ENCODE measurements at regions not wholly inside any gene's neighbourhood (a gene's known extent, or its start where the extent isn't known, plus 50 kb on each side); places are given as distances from the start of the nearest gene placed in this dataset.

DNA sequence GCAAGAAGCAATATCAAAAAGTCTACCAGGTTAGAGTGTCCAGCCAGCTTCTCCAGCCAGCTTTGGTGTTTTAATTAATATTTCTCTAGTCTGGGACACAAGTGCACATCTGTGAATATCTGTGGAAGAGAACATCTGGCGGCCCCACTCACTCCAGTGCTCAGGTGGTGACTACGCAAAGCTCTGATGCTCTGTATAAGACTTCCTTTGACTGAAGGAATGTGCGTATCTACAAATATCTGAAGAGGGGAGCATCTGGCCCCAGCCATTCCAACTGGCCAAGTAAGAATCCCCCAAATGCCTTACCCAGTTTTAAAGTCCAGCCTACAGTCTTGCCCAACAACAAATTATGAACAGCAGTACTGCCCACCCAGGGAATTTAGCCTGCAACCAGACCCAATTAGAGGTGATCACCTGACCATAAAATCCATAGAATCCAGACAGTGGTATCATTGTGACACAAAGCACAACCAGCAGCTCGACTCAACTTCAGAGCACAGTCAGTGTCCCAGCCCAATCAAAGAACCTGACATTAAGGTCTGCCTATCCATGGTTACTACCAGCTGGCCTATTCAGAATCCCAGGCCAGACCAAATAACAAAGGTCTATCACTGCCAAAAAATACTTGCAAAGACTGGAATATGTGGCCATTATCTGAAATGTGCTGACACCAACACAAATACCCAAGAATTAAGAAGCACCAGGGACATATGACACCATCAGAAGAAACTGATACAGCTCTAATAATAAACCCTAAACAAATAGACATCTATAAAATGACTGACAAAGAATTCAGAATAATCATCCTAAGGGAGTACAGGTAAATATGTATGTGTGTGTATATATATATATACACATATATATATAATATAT is 76.1 kb upstream of the MANEA start:
- no peaks in the 10 kb centered on the region for H3K36me3 ChIP-seq (ENCODE audit: insufficient read depth, low read length)
- H3K9me3 ChIP-seq (ENCODE audit: control insufficient read depth, insufficient read depth, low read length), result peaks cover 11% of the 10 kb centered on the region
- no peak overlapping the region for H3K9ac ChIP-seq (ENCODE audit: low read depth, low read length)
- H3K4me1 ChIP-seq (ENCODE audit: insufficient read depth, low read length), result no peaks in the 10 kb centered on the region

DNA sequence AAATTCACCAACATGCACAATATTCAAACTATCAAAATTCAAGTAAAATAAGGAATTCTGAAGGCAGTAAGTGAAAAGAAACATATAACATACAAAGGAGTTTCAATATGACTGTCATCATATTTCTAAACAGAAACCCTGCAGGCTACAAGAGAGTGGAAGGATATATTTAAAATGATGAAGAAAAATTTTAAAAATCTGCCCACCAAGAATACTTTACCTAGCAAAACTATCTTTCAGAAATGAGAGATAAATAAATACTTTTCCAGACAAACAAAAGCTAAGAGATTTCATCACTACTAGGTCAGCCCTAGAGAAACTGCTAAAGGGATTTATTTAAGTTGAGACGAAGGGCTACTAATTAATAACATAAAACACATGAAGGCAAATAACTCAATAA is 73.8 kb upstream of the MANEA start:
- Histone ChIP-seq H3K36me3 (ENCODE audit: insufficient read depth, low read length) (no peaks in the 10 kb centered on the region), H3K4me1 (ENCODE audit: insufficient read depth, low read length) (no peaks in the 10 kb centered on the region), H3K9ac (ENCODE audit: low read depth, low read length) (no peak overlapping the region), H3K9me3 (ENCODE audit: control insufficient read depth, insufficient read depth, low read length) (peaks cover 7% of the 10 kb centered on the region; the same call in 1 of the 2 replicates)

GRCh38 chr6:95511404-95511803 is 65.9 kb upstream of the MANEA start:
- Histone ChIP-seq H3K9me3 (ENCODE audit: control insufficient read depth, insufficient read depth, low read length) (no peaks in the 10 kb centered on the region), H3K36me3 (ENCODE audit: insufficient read depth, low read length) (no peaks in the 10 kb centered on the region), H3K9ac (ENCODE audit: low read depth, low read length) (no peak overlapping the region), H3K4me1 (ENCODE audit: insufficient read depth, low read length) (peaks cover 28% of the 10 kb centered on the region)

DNA sequence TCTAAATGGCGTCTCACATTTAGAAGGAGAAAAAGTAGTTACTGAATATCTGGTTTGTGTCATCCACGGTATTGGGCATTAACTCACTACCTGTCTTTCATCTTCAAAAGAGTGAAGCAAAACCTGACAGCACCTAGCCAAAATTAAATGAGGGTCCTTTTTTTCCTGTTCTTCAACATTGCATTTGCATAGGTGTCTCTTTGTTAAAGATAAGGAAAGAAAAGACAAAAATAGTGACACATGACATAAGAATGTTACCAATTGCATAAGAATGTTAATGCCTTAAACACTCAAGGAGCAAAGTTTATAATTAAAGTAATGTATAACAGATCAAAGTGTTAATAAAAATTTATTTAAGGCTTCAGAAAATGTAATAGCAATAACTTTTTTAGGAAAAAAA is 61.4 kb upstream of the MANEA start:
- peak overlapping the region; percentile 5; the same call in 1 of the 2 replicates for H3K9ac ChIP-seq (ENCODE audit: low read depth, low read length)

GRCh38 chr6:95517004-95517403 is 60.3 kb upstream of the MANEA start:
- no peak overlapping the region for H3K9ac ChIP-seq (ENCODE audit: low read depth, low read length)
- H3K36me3 ChIP-seq (ENCODE audit: insufficient read depth, low read length), result no peaks in the 10 kb centered on the region
- H3K4me1 ChIP-seq (ENCODE audit: insufficient read depth, low read length), result peaks cover 41% of the 10 kb centered on the region
- no peaks in the 10 kb centered on the region for H3K9me3 ChIP-seq (ENCODE audit: control insufficient read depth, insufficient read depth, low read length)

More for the DNA sequence above, 61.4 kb upstream of the MANEA start:
- H3K36me3 ChIP-seq (ENCODE audit: insufficient read depth, low read length), result no peaks in the 10 kb centered on the region
- peaks cover 41% of the 10 kb centered on the region for H3K4me1 ChIP-seq (ENCODE audit: insufficient read depth, low read length)
- no peaks in the 10 kb centered on the region for H3K9me3 ChIP-seq (ENCODE audit: control insufficient read depth, insufficient read depth, low read length)

GRCh38 chr6:95517568-95517967 is 59.8 kb upstream of the MANEA start:
- Histone ChIP-seq H3K36me3 (ENCODE audit: insufficient read depth, low read length) (no peaks in the 10 kb centered on the region), H3K9ac (ENCODE audit: low read depth, low read length) (no peak overlapping the region), H3K4me1 (ENCODE audit: insufficient read depth, low read length) (peaks cover 36% of the 10 kb centered on the region), H3K9me3 (ENCODE audit: control insufficient read depth, insufficient read depth, low read length) (no peaks in the 10 kb centered on the region)

DNA sequence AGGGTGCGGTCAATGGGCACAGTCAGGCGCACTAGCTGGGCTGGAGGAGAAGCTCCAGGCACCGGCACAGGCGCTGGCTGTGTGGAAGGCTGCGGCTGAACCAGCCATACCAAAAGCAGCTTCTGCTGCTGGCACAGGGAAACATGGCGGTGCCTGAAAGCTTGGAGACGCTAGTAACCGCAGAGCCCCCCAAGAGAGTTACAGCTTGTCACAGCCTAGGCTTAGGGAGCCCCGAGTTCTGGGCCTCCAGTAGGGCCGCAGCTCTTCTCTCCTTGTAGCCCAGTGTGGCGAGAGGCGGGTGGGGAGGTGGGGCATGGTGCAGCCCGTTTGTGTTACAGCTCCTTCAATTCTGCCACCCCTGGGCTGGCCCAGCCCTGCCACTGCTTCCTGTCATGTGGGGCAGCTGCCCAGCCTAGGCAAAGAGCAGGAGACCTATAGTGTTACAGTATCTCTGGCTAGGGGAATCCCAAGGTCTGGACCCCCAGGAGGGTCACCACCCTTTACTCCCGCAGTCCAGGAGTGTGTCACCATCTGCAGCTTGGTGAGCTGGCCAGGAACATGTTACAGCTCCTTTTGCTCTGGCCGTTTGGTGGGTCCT is 58.6 kb upstream of the MANEA start:
- Histone ChIP-seq H3K9me3 (ENCODE audit: control insufficient read depth, insufficient read depth, low read length) (no peaks in the 10 kb centered on the region), H3K4me1 (ENCODE audit: insufficient read depth, low read length) (peaks cover 32% of the 10 kb centered on the region), H3K36me3 (ENCODE audit: insufficient read depth, low read length) (no peaks in the 10 kb centered on the region), H3K9ac (ENCODE audit: low read depth, low read length) (no peak overlapping the region; the same call in 1 of the 2 replicates)

GRCh38 chr6:95519228-95520037 is 57.9 kb upstream of the MANEA start:
- no peak overlapping the region; the same call in 1 of the 2 replicates for H3K9ac ChIP-seq (ENCODE audit: low read depth, low read length)

DNA sequence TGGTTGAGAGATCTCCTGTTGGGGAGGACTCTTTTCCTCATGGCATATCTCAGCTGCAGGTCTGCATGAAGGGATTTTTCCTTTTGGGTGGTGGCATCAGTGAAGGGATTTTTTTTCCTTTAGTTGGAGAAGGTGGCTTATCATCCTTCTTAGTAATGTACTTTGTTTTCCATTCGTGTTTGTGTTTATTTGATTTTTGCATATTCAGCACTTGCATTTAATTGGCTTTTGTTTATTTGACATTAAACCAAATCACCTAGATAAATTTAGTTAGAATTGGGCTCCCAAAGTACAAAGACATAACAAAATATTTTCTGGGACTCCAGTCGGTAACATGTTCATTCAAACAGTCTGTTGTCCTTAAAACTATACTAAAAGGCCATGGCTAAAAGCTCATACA is 56.2 kb upstream of the MANEA start:
- Histone ChIP-seq H3K9me3 (ENCODE audit: control insufficient read depth, insufficient read depth, low read length) (no peaks in the 10 kb centered on the region), H3K4me1 (ENCODE audit: insufficient read depth, low read length) (peaks cover 19% of the 10 kb centered on the region), H3K9ac (ENCODE audit: low read depth, low read length) (no peak overlapping the region), H3K36me3 (ENCODE audit: insufficient read depth, low read length) (no peaks in the 10 kb centered on the region)

More at GRCh38 chr6:95519228-95520037, 57.9 kb upstream of the MANEA start:
- Histone ChIP-seq H3K9me3 (ENCODE audit: control insufficient read depth, insufficient read depth, low read length) (no peaks in the 10 kb centered on the region), H3K4me1 (ENCODE audit: insufficient read depth, low read length) (peaks cover 32% of the 10 kb centered on the region), H3K36me3 (ENCODE audit: insufficient read depth, low read length) (no peaks in the 10 kb centered on the region)
